ENCODE measurements at regions not wholly inside any gene's neighbourhood (a gene's known extent, or its start where the extent isn't known, plus 50 kb on each side); places are given as distances from the start of the nearest gene placed in this dataset.

DNA sequence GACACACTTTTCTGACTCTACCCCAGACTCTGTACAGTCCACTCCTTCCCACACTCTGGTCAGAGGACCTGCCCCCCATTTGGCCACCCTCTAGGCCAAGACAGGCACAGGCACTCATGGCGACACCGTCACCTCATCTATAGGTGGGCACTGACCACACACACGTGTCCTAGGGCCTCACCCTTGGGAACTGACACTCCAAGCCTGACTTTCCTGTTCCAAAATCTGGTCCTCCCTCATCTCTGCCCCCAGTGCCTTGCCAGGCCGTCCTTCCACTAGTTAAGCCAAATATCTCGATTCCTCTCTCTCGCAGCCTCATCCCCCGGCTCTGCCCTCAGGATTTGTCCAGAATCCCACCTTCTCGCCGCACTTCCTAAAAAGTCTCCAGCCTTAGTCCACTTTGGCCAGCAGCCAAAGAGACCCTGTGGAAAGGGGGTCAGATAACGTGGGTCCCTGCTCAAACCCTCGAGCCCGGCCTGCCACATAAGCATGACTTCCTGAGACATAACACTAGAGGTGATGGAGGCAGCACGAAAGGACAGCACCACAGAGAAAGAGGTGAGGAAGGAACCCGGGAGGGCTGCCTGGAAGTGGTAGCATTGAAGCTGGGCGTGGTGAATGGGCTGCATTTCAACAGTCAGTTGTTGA, 105.8 kb upstream of the OTOS start:
- TF ChIP-seq, protein P1, sequence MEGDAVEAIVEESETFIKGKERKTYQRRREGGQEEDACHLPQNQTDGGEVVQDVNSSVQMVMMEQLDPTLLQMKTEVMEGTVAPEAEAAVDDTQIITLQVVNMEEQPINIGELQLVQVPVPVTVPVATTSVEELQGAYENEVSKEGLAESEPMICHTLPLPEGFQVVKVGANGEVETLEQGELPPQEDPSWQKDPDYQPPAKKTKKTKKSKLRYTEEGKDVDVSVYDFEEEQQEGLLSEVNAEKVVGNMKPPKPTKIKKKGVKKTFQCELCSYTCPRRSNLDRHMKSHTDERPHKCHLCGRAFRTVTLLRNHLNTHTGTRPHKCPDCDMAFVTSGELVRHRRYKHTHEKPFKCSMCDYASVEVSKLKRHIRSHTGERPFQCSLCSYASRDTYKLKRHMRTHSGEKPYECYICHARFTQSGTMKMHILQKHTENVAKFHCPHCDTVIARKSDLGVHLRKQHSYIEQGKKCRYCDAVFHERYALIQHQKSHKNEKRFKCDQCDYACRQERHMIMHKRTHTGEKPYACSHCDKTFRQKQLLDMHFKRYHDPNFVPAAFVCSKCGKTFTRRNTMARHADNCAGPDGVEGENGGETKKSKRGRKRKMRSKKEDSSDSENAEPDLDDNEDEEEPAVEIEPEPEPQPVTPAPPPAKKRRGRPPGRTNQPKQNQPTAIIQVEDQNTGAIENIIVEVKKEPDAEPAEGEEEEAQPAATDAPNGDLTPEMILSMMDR (IDR thresholded peaks at IDR 0.05) = no peak
- no peak for TF ChIP-seq POLR2A (IDR thresholded peaks at IDR 0.05)

All from heart left ventricle (tissue), 13 donors.